Kidney (tissue), 13 donors: ENCODE measurements at regions not wholly inside any gene's neighbourhood (a gene's known extent, or its start where the extent isn't known, plus 50 kb on each side); places are given as distances from the start of the nearest gene placed in this dataset.

Experiments used
- DNase-seq, 5 donors: peaks; one replicate each; pipeline ENCODE4 v3.0.0-alpha.2; 2013 to 2020
- FAIRE-seq: peaks from 2 replicates; lab custom pipeline; 2012; peaks lifted over from hg19 to GRCh38; lab: Jason Lieb, UNC
- H3K27ac ChIP-seq, 2 donors: one replicate each; pipeline ENCODE4 v1.7.0; 2013; ENCODE audit warnings: low read depth in 2 of 2, low read length in 2 of 2, inconsistent platforms in 1 of 2
- H3K27me3 ChIP-seq: one replicate; pipeline ENCODE4 v1.7.1; 2013; ENCODE audit warnings: low read length, inconsistent platforms; ENCODE audit not compliant: control insufficient read depth, insufficient read depth
- H3K36me3 ChIP-seq, 3 donors: one replicate each; pipeline versions ENCODE4 v1.7.0 to v1.7.1; 2013; ENCODE audit warnings: low read length in 3 of 3, control low read depth in 1 of 3, inconsistent platforms in 1 of 3; ENCODE audit not compliant: insufficient read depth in 3 of 3, control insufficient read depth in 2 of 3
- H3K4me1 ChIP-seq, 3 donors: one replicate each; pipeline versions ENCODE4 v1.7.0 to v1.7.1; 2013; ENCODE audit warnings: low read length in 3 of 3, inconsistent platforms in 1 of 3, low read depth in 1 of 3; ENCODE audit not compliant: control insufficient read depth in 2 of 3, insufficient read depth in 2 of 3
- H3K4me3 ChIP-seq, 3 donors: one replicate each; pipeline versions ENCODE4 v1.7.0 to v1.8.1; 2013; ENCODE audit warnings: low read length in 3 of 3, control low read depth in 1 of 3, inconsistent platforms in 1 of 3
- H3K9ac ChIP-seq, 3 donors: one replicate each; pipeline versions ENCODE4 v1.7.0 to v1.7.1; 2013; ENCODE audit warnings: low read length in 3 of 3, control low read depth in 1 of 3, inconsistent platforms in 1 of 3
- H3K9me3 ChIP-seq, 3 donors: one replicate each; pipeline versions ENCODE4 v1.7.0 to v1.7.1; 2013; ENCODE audit warnings: low read length in 3 of 3, control low read depth in 1 of 3, inconsistent platforms in 1 of 3; ENCODE audit not compliant: control insufficient read depth in 2 of 3, insufficient read depth in 1 of 3
- CTCF ChIP-seq: IDR thresholded peaks from 3 replicates; pipeline ENCODE4 v1.5.1; 2012; ENCODE audit warnings: mild to moderate bottlenecking, moderate library complexity, borderline replicate concordance; ENCODE audit not compliant: insufficient read depth; ENCODE audit errors: extremely low read depth
- intact Hi-C: fragments of 100-400 bp; cut with DNase I; formaldehyde crosslinking; loops from one replicate; pipeline ENCODE4 v1.11.1; 2022
- donor health status: control.
- donor health status: control.
- donor health status: control.
- donor health status: control.
- donor health status: control.
- donor health status: DM: yes; HTN: yes; CAD: no.
- donor health status: Normal renal cell carcinoma (clear cell type).

DNA sequence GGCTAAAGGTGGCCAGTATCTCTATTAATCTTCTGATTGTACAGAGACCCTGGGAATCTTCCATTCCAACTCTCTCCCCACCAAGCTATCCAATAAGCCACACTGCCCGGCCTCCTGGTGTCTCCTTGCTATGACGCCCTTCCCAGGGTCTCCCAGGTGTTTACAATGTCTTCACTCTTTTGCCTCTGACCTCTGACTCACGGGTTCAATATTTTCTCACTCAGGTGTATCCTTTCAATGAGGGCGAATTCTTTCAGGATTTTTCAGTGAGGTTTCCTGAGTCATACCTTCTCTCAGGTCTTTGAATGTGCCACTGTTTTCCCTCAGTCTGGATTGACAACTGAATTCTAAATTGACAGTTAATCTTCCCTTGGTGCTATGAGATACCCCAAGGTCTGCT is 53.7 kb upstream of the IRX4 start:
- Histone ChIP-seq H3K4me1 (no peaks in the 10 kb centered on the region), H3K27me3 (peaks cover 2% of the 10 kb centered on the region), H3K9ac (no peak overlapping the region), H3K9me3 (peaks cover 0 to 4% (median 2%) of the 10 kb centered on the region in 3 donors), H3K4me3 (no peak overlapping the region), H3K36me3 (no peaks in the 10 kb centered on the region), H3K27ac (no peak overlapping the region)
- FAIRE-seq (no peak), DNase-seq (no peak)
- intact Hi-C loops: no loop called here
- TF ChIP-seq CTCF: no peak

GRCh38 chr5:1934801-1935429 is 52.2 kb upstream of the IRX4 start:
- Histone ChIP-seq H3K27ac (no peak overlapping the region), H3K36me3 (no peaks in the 10 kb centered on the region), H3K9me3 (peaks cover under 1 to 4% (median 2%) of the 10 kb centered on the region in 3 donors), H3K9ac (no peak overlapping the region), H3K4me3 (no peak overlapping the region), H3K27me3 (peaks cover 6% of the 10 kb centered on the region), H3K4me1 (no peaks in the 10 kb centered on the region)
- no peak for DNase-seq
- no peak for FAIRE-seq
- intact Hi-C loops: no loop called here
- TF ChIP-seq CTCF: no peak

DNA sequence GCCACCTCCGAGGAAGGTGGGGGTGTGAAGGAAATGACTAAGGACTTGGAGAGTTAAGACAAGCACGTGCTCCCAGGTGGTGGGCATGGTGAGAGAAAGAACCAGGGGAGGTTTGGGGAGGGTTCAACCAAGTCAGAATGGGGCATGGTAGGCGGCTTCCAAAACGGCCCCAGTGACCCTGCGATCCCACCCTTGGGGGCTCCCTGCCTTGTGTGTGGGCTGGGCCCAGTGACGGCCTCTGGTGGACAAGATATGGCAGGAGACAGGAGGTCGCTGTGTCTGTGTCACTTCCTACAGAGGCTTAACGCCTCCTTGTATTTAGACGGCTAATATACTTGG is 51.3 kb upstream of the IRX4 start:
- FAIRE-seq (no peak), DNase-seq (no peak)
- intact Hi-C loops: no loop called here
- H3K27me3 ChIP-seq: peaks cover 14% of the 10 kb centered on the region
- H3K27ac ChIP-seq: no peak overlapping the region
- no peak for TF ChIP-seq CTCF
- no peak overlapping the region for H3K9ac ChIP-seq
- no peaks in the 10 kb centered on the region for H3K4me1 ChIP-seq
- no peak overlapping the region for H3K4me3 ChIP-seq
- H3K9me3 ChIP-seq: peaks cover 2 to 4% (median 4%) of the 10 kb centered on the region in 3 donors
- H3K36me3 ChIP-seq: peaks cover 0 to 2% (median 0%) of the 10 kb centered on the region in 3 donors
